ENCODE measurements at regions not wholly inside any gene's neighbourhood (a gene's known extent, or its start where the extent isn't known, plus 50 kb on each side); places are given as distances from the start of the nearest gene placed in this dataset.

GRCh38 chr13:29920025-29920643 lies 69.7 kb upstream of the UBL3 start:
- BruUV-seq (replicated peaks): no TSS peak
- TF ChIP-seq POLR2AphosphoS5 (IDR thresholded peaks at IDR 0.05; ENCODE audit: low read depth, low read length) (no peak), REST (IDR thresholded peaks at IDR 0.05; ENCODE audit: insufficient read depth in 1 of 2, low read depth in 2 of 2, low read length in 1 of 2) (no peak), TCF7L2 (IDR thresholded peaks at IDR 0.05; ENCODE audit: low read depth, low read length) (no peak), SIN3A (IDR thresholded peaks at IDR 0.05; ENCODE audit: borderline replicate concordance, insufficient read depth, low read depth, low read length) (no peak), CTCF (IDR thresholded peaks at IDR 0.05) (no peak)
- in situ Hi-C loops (cut with HindIII; ENCODE audit: low pct_unique_long_range_greater_than_20kb, low sequenced_read_pairs): no loop called here
- Histone ChIP-seq H3K9me3 (ENCODE audit: control insufficient read depth, insufficient read depth, low read depth, low read length) (no peaks in the 10 kb centered on the region), H3K36me3 (ENCODE audit: control insufficient read depth, insufficient read depth, low read length) (no peaks in the 10 kb centered on the region), H3K27ac (ENCODE audit: low read length) (no peak overlapping the region), H3K4me1 (ENCODE audit: control insufficient read depth, insufficient read depth, low read length) (peaks cover 11% of the 10 kb centered on the region; the same call in 1 of the 2 replicates), H3K4me3 (ENCODE audit: low read depth in 2 of 2, low read length in 2 of 2) (no peak overlapping the region), H3K27me3 (ENCODE audit: control insufficient read depth, insufficient read depth, low read length) (no peaks in the 10 kb centered on the region)
- POLR2A ChIA-PET: no interaction called here
- intact Hi-C loops (cut with micrococcal nuclease; ENCODE audit: unreplicated experiment): no loop called here
- CTCF ChIA-PET: interaction anchor here (0.6 kb wide), 1 partner anchor 195 kb away, joined by 4 read pairs; no protein-coding TSS in a partner anchor
- DNase-seq (ENCODE audit: low read depth, low spot score) (no peak), ATAC-seq (no peak)

- no TSS peak for BruUV-seq (replicated peaks)
- in situ Hi-C loops (cut with HindIII; ENCODE audit: low pct_unique_long_range_greater_than_20kb, low sequenced_read_pairs): no loop called here
- ChIA-PET CTCF (no interaction called here), POLR2A (no interaction called here)
- no peaks in the 10 kb centered on the region for H3K27me3 ChIP-seq (ENCODE audit: control insufficient read depth, insufficient read depth, low read length)
- intact Hi-C loops (cut with micrococcal nuclease; ENCODE audit: unreplicated experiment): no loop called here
- H3K4me3 ChIP-seq (ENCODE audit: low read depth in 2 of 2, low read length in 2 of 2): no peak overlapping the region
- H3K27ac ChIP-seq (ENCODE audit: low read length): no peak overlapping the region
- TF ChIP-seq REST (IDR thresholded peaks at IDR 0.05; ENCODE audit: insufficient read depth in 1 of 2, low read depth in 2 of 2, low read length in 1 of 2) (no peak), POLR2AphosphoS5 (IDR thresholded peaks at IDR 0.05; ENCODE audit: low read depth, low read length) (no peak), SIN3A (IDR thresholded peaks at IDR 0.05; ENCODE audit: borderline replicate concordance, insufficient read depth, low read depth, low read length) (no peak), TCF7L2 (IDR thresholded peaks at IDR 0.05; ENCODE audit: low read depth, low read length) (no peak), CTCF (IDR thresholded peaks at IDR 0.05) (no peak)
- ATAC-seq (no peak), DNase-seq (ENCODE audit: low read depth, low spot score) (no peak)
- no peaks in the 10 kb centered on the region for H3K9me3 ChIP-seq (ENCODE audit: control insufficient read depth, insufficient read depth, low read depth, low read length)
- H3K36me3 ChIP-seq (ENCODE audit: control insufficient read depth, insufficient read depth, low read length): no peaks in the 10 kb centered on the region
- peaks cover 6% of the 10 kb centered on the region; the same call in 1 of the 2 replicates for H3K4me1 ChIP-seq (ENCODE audit: control insufficient read depth, insufficient read depth, low read length)
These were observed 68.4 kb upstream of the UBL3 start for GRCh38 chr13:29918845-29919244.
